T-helper 1 cell treated with Interleukin-12 subunit alpha and Interleukin-12 subunit beta and Interleukin-4 antibody, amounts not matched to agents 30 ng/mL and 1 ng/mL, for 36 hours (primary cell): ENCODE measurements at regions not wholly inside any gene's neighbourhood (a gene's known extent, or its start where the extent isn't known, plus 50 kb on each side); places are given as distances from the start of the nearest gene placed in this dataset.

Experiments
- intact Hi-C: fragments of 100-400 bp; cut with micrococcal nuclease; formaldehyde crosslinking; loops from one replicate; pipeline ENCODE4 v1.15.1; 2024

- intact Hi-C loops, result no loop called here
These were observed 465.5 kb downstream of the DNAH5 start for GRCh38 chr5:13478831-13479465.

DNA sequence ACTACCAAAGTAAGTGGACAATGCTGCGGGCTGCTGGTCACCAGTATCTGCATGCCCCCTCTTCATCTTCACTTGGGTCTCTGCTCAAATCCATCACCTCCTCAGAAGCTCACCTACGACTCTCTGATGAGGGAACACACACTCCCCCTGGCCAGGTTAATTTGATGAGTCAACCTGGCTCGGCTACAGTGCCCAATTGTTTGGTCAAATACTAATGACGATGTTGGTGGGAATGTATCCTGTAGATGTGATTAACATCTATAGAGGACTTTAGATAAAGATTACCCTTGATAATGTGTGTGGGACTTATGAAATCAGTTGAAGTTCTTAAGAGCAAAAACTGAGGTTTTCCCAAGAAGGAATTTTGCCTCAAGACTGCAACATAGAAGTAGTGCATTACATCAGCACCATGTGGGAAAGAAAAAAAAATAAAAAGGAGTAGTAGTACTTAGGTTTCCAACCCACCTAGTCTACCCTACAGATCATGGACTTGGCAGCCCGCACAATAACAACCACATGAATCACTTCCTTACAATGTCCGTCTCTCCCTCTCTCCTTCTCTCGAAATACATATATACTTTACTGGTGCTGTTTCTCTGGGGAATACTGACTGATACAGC is 467.3 kb downstream of the DNAH5 start:
- intact Hi-C loops, result no loop called here

DNA sequence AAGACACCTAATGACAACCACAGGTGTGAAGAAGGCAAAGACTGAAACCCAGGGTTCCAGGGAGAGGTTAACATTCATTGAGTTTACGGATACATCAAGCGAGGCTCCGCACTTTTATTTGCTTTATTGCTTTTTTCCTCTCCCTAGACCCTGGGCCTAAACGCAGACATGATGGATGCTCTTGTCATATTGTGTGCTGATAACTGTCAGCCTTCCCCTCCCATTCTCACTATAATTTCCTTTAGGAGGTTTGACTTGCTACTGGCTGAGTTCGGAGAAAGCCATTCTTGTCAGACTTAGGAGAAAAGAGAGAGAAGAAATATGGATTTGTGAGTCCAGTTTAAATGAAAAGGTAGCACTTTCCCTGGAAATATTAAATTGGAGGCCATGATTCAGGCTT is 471.6 kb downstream of the DNAH5 start:
- intact Hi-C loops, result no loop called here

DNA sequence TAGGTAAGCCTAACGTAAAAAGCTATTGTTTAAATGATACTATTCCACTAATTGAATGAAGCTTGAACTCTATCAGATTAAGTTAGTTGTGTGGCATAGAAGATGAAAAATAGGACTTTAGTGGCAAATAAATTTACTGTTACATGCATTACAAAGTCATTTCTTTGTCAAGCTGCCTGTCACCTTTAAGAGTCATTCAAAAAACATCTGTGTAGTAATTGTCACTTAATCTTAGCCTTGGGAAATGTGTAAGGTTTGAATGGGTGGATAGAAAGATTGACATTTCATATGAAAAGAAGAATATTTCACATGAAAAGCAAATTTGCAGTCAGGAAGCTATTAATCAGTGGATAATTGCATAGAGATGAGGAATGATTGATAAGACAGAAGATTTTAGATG is 473.5 kb downstream of the DNAH5 start:
- intact Hi-C loops, result no loop called here

GRCh38 chr5:13470263-13470662 is 474.2 kb downstream of the DNAH5 start:
- intact Hi-C loops, result no loop called here

- intact Hi-C loops, result no loop called here
These were observed 479.8 kb downstream of the DNAH5 start for GRCh38 chr5:13464532-13465193.

- intact Hi-C loops, result no loop called here
These were observed 483.9 kb downstream of the DNAH5 start for GRCh38 chr5:13460587-13460986.

DNA sequence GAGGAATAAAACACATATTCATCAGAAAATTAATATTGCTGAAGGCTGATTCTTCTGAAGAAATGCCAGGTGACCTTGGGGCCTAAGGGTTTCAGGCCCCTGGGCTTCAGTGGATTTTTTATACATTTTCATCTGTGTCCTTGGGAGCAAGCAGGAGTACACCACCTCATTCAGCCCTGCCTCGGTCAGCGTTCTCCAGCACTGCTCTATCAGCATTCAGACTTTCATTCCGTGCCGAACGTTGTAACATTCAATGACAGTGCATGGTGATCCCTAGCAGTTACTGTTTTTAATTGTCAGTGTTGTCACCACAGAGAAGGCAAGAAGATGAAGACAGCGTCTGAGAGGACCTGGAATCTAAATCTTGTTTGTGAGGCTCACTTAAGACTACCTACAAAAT is 490.4 kb downstream of the DNAH5 start:
- intact Hi-C loops, result no loop called here

- intact Hi-C loops, result no loop called here
These were observed 495.6 kb downstream of the DNAH5 start for GRCh38 chr5:13448843-13449242.

DNA sequence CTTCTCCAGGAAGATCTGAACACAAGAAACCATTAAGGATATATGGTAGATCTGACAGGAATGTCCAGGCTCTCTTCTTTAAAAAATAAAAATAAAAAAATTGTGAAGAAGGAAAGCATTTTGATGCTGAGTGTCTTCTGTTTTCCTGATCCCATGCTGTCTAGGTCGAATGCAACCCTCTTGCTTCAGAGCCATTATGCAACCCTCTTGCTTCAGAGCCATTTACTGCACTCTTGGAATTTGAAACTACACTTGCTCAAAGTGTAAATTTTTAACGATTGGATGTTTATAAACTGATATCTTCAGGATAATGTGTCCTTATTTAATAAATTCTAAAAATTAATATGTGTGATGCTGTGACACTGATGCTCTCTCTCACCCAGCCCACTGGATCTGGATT is 505.1 kb downstream of the DNAH5 start:
- intact Hi-C loops, result no loop called here

DNA sequence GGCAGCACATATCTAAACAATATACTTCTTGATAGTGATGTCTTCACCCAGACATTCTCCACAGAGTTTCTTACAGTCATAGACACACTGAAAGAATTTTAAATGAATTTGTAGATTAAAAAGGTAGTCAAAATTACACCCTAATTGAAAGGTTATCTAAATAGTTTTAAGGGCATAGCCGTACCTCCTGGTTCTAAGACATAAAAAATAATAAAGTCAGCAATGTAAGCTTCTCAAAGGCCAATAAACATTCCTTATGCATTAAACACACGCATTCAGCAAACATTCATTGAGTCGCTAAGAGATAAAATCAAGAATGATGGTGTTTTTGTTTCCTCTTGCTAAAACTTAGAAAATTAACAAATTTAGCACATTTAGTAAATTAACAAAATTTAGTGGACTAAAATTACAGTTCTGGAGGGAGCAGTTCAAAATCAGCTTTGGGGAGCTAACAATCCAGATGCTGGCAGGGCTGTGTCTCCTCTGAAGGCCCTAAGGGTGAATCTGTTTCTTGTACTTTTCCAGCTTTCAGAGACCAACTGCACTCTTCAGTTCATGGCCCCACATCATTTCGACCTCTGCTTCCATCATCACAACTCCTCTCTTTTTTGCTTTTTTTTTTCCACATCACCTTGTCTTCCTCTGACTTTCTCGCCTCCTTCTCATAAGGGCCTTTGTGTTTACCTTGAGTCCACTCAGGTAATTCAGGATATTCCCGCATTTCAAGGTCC is 516.5 kb downstream of the DNAH5 start:
- intact Hi-C loops, result no loop called here

- intact Hi-C loops, result no loop called here
These were observed 532.4 kb downstream of the DNAH5 start for GRCh38 chr5:13412040-13412595.

DNA sequence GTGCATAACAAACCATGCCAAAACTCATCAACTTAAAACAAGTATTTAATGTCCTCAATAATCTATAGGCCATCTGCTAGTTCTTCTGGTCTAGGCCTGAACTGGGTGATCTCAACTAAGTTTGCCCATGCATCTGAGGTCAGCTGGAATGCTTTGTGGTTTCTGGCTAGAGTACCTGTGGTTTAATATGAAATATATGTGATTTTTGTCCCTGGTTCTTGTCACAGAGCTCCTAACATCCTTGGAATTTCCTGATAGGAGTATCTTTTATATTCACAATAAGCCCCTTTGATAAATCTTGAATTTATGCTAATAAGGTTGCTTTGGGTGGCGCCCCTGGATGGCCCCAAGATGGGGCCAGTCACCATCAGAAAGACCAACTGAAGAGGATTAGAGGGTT is 535.9 kb downstream of the DNAH5 start:
- intact Hi-C loops, result no loop called here

DNA sequence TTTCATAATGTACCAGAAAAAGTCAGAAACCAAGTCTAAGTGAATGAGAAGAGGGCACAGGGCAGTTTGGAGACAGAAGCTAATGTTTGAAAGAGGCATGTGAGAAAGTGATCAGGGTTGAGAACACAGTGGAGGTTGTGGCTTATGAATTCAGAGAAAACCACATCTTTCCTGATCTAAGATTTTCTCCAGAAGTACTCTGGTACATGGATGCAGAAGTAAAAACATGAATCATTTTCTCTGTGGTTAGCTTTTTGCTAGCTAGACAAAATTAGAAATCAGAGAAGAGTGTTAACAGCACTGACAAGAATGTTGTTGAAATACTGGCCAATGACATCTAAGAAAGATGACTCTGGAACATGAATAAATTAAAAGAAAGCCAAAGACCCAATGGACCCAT is 541.1 kb downstream of the DNAH5 start:
- intact Hi-C loops, result no loop called here

- intact Hi-C loops, result no loop called here
These were observed 559.4 kb downstream of the DNAH5 start for GRCh38 chr5:13385066-13385465.

DNA sequence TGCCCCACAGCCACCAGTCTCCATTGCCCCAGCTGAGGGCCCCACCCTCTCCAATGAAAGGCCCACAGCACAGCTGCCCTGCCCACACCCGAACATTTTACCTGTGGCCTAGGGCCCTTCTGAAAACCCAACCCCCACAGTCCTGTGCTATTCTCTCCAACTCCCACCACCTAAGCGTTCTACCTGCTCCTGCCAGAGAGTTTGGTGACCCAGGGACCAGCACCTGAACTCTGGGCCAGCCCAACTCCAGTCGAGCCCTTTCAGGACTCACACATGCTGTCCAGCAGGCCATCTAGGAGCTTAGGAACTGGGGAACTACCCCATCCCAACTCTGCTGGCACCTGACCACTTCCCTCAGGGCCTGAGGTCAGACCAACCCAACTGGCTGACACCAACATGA is 562.3 kb downstream of the DNAH5 start:
- intact Hi-C loops, result no loop called here

DNA sequence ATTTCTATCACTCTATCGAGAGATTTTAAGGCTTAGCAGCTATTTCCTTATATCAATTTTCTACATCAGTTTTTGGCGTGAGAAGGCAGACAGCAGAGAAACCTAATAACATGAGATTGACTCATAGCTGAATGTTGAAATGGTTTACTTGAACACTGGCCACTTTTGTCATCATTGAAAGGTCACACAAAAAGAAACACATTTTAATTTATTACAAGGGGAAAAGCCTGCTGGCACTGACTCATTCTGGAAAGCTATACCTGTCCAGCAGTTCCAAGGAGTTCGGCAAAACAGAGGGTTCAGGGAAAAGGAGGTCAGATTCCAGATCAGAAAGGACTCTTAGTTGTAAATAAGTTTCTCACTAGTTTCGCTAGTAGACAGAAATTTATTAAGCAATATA is 566.4 kb downstream of the DNAH5 start:
- intact Hi-C loops, result no loop called here

- intact Hi-C loops, result no loop called here
These were observed 585.1 kb downstream of the DNAH5 start for GRCh38 chr5:13359344-13359743.

DNA sequence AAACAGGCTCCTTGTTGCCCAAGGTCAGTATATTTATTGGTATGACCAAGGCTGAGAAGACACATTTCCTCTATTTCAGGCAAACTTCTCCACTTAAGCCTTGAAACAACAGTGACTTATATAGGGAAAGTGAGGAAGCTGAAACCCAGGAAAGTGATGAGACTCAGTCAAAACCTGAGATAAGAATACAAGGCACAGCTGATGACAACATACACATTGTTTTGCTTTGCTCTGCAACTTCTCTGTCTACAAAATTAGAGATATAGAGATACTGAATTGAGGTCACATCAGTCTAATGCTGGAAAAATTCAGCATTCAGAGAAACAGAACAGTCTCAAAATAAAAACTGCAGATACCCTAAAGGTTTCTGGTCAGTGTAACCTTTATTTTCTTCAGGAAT is 586.1 kb downstream of the DNAH5 start:
- intact Hi-C loops, result no loop called here

GRCh38 chr5:13357929-13358328 is 586.6 kb downstream of the DNAH5 start:
- intact Hi-C loops, result no loop called here

DNA sequence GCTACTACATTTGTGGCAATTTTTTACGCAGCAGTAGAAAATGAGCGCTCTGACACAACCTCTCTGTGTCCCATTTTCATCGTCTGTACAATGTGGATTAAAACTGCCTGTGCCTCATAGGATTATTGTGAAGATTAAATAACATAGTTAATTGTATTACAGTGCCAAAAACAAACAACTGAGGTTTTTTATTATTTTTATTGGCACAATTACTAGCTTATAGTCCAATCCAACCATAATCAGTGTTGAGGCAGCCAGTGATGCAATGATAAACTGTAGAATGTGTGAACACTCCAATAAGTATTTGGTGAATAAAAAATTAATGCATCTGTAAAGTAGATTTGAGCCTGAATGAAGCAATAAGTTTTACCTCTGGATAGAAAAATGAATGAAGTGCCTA is 588.3 kb downstream of the DNAH5 start:
- intact Hi-C loops, result no loop called here

DNA sequence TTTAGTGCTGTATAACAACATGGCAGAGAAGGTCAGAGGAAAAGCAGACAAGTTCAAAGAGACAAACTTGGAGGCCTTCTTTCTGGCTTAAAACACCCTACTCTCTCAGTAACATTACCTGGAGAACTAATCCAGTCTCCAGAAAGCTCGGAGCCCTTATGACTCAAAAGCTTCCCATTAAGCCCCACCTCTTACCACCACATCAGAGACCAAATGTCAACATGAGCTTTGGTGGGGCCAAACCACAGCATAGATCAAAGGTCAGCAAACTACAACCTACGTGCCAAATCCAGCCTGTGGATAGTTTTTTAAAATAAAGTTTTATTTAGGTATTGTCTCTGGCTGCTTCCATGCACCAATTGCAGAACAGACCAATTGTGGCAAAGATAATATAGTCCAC is 589.9 kb downstream of the DNAH5 start:
- intact Hi-C loops, result no loop called here
